Gastroesophageal sphincter (tissue), 3 donors: ENCODE measurements at regions not wholly inside any gene's neighbourhood (a gene's known extent, or its start where the extent isn't known, plus 50 kb on each side); places are given as distances from the start of the nearest gene placed in this dataset.

Source experiments
- CTCF ChIP-seq, 4 experiments: fragments of 200-600 bp in 2 of 4; fragments of 450-650 bp in 2 of 4; sonication (generic) in 1 of 4; IDR thresholded peaks; one replicate each; pipeline ENCODE4 v1.5.1; 2017 to 2019; ENCODE audit warnings: antibody characterized with exemption in 4 of 4, mild to moderate bottlenecking in 2 of 4, moderate library complexity in 2 of 4
- POLR2A ChIP-seq, 2 donors: fragments of 450-650 bp; IDR thresholded peaks; one replicate each; pipeline ENCODE4 v1.6.1; 2017; ENCODE audit warnings: antibody characterized with exemption in 2 of 2, mild to moderate bottlenecking in 2 of 2, moderate library complexity in 1 of 2
- POLR2AphosphoS5 ChIP-seq: sonication (generic); formaldehyde crosslinking; IDR thresholded peaks from one replicate; pipeline ENCODE4 v1.6.1; 2017; ENCODE audit warnings: antibody characterized with exemption

GRCh38 chr12:40525054-40525453 is 167.2 kb upstream of the CNTN1 start:
- TF ChIP-seq CTCF (IDR thresholded peaks at IDR 0.05), result no peak
- no peak for TF ChIP-seq POLR2AphosphoS5
- no peak for TF ChIP-seq POLR2A (IDR thresholded peaks at IDR 0.05)
